ENCODE measurements at regions not wholly inside any gene's neighbourhood (a gene's known extent, or its start where the extent isn't known, plus 50 kb on each side); places are given as distances from the start of the nearest gene placed in this dataset.
"Not testable (repeated sequence)": the region's sequence is repeated elsewhere in the genome, so short reads cannot be mapped to it uniquely, and the experiment has no call there.

DNA sequence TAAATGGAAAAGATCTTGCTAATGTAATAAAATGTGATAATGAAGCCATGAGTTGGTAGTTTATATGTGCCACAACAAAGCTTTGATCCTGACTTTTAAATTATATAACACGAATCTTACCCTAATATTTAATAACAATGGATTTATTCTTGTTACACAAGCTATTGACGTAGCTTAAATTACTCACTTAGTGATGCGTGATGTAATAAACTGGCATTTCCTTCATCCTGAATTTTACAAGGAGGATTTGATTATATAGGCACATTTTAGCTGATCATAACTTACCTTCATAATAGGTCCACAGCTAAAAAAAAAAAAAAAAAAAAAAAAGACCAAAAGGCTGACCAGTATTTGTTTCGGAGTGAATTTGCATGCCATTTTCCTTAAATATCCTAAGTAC is 76.2 kb upstream of the IVNS1ABP start:
- no peak for DNase-seq

DNA sequence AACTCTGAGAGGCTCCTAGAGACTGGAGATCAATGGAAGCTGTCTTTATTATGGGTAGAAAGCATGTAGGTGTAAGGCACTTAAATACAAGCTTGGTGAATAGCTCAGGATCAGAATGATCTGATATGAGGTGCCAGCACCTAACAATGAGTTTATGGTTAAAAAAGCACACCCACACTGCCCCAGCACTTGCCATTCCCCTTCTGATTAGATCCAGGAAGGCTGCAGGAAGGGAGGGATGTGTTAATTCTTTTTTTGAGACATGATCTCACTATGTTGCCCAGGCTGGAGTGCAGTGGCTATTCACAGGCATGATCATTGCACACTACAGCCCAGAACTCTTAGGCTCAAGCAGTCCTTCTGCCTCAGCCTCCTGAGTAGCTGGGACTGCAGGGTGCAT is 71.8 kb upstream of the IVNS1ABP start:
- no peak for DNase-seq

DNA sequence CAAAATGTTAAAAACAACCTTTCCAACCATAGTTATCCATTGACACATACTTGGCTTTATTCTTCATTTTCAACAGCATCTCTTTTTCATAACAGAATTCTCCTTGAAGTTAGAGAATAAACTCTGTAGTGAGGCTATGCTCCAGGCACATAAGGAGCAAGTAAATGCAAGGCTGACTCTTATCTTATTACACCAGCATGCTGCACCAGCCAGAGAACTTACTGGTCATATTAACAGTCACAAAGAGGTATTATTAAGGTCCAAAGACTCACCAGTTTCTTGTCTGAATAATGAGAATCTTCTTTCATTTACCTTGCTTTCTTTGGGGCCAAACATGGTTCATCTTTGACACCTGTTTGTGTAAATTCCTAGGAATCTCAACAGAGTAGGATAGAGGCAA is 71.3 kb upstream of the IVNS1ABP start:
- no peak for DNase-seq

DNA sequence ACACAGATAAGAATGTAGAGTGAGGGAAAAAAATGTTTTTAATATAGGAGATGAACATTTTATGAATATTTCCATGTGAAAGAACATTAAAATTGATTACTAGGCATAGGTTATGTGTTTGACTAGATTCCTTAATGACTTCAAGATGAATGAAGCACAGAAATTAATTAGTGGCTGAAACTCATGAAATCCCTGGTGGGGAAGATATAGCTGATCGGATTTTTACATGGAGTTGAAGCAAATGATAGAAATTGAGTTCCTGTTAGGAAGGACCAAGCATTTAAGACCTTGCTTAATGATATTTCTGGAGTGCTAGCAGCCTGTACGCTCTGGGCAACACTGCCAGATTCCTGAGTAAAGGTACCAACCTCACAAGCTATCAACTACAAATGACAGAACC is 68.9 kb upstream of the IVNS1ABP start:
- DNase-seq: no peak

DNA sequence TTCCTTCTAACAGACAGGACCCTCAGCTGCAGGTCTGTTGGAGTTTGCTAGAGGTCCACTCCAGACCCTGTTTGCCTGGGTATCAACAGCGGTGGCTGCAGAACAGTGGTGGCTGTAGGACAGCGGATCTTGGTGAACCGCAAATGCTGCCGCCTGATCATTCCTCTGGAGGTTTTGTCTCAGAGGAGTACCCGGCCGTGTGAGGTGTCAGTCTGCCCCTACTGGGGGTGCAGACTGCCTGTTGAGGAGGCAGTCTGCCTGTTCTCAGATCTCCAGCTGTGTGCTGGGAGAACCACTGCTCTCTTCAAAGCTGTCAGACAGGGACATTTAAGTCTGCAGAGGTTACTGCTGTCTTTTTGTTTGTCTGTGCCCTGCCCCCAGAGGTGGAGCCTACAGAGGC is 66.8 kb upstream of the IVNS1ABP start:
- not testable (repeated sequence) for DNase-seq

DNA sequence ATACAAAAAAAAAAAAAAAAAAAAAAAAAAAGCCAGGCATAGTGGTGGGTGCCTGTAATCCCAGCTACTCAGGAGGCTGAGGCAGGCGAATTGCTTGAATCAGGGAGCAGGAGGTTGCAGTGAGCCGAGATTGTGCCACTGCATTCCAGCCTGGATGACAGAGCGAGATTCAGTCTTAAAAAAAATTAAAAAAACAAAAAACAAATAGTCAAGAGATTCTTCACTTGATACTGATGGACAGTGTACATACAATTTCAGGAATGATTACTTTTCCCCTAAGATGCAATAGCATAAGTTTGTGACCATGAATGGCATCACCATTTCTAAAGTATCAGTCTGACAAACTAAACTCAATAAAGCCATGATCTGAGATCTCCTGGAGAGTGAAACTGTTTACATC is 60.8 kb upstream of the IVNS1ABP start:
- DNase-seq: no peak

DNA sequence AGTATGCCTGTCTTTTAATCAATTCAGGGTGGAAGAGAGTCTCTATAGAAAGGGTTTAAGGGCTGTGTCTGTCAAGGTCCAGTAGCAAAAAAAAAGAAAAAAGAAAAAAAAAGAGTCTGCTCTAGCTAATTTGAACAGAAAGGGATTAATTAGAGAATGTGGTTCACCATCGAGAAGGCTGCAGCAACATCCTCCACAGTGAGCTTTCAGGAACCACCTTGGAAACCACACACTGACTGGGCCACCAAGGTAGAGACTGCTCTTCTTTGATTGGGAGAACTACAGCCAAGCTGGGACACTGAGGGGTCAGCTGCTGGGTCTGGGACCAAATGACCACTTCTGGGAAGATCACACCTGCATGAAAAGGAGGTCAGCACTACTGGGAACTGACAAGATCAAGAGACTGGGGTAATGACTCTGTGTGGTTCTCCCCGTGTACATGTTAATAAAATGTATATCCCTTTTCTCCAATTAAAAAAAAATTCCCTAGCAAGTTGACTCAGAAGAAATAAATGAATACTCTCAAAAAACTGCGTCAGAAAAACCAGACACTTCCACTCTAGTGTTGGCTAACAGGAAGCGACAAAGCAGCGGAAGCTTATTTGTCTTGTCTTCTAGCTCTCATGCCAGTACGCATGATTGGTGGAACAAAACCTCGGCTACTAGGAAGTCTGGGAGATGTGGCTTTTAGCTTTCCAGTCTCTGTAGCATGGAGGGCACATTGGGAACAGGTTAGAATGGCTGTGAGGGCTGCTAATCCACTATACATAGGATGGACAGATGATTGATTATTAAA is 60.0 kb upstream of the IVNS1ABP start:
- no peak for DNase-seq

DNA sequence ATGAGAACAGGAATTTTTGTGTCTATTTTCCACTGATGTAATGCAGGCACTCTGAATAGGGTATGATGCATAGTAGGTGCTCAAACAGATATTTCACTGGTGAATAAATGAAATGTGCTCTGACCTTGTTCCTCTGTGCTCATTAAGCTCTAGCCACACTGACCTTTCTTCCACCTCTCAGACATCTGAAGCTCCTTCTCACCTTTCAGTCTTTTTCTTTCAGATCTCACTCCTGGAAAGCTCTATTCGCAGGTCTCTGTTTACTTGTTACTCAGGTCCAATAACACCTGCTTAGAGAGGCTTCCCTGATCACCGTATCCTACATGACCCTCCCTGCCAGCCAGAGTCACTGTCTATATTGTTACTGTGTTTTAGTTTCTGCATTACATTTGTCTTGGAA is 59.2 kb upstream of the IVNS1ABP start:
- DNase-seq: no peak

DNA sequence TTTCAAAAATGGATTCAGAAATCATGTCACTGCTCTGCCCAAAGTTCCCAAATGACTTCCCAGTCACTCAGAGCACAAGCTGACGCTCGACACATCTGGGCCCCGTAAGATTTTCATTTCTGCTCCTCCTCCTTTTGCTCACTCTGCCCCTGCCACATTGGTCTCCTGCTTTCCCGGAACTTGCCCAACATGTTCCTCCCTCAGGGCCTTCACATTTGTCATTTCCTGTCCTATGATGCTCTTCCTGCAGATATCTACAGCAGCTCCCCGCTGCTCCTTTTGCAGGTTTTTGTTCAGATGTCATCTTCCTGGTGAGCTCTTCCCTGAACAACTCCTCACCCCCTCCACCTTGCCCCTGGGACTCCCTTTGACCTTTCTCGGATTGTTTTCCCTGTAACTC is 58.5 kb upstream of the IVNS1ABP start:
- DNase-seq: no peak

DNA sequence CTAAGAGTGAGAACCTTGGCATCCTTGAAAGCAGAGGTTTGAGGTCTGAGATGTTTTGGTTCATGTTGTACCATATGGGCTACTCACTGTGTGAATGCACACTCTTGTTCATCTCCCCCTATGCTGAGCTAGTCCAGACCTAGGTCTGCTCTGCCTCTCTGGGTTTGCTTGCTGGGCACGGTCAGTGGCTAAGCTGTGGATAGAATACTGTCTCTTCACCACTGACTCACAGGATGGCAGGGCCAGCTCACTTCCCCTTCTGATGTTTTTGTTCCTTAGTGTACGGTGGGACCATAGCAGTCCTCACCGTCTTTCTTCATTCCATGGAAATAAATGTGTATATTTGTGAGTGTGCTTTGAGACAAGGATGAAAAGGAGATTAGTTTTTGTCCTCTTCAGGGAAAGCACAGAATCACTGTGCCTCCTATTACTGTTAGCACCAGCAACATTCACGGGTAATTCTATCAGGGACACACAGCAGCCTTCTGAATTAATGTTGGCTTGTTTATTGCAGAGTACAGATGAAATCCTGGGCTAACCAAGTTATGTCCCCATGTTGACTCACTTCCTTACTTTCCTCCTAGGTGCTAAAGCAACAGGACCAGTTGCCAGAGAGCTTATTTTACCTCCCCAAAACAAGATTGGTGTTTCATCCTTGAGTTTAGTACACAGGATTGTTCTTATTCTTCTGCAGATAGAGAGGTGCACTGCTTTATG is 56.9 kb upstream of the IVNS1ABP start:
- DNase-seq: no peak

DNA sequence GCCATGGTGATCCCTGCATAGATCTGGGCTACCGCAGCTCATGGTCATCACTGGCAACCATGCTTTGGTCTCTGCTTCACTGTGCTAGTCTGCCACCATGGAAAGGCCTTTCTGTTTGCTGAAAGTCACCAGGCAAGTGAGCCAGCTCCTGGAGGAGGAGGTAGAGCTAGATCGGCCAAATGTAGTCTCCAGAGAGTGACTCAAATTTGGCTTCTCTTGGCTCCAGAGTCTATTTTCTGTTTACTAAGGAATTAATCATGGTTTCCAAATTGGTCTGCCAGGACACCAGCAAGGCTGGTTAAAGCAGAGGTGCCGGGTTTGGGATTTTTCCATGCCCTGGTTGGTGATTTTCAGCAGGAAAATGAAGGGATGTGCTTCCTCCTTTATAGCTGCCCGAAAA is 52.7 kb upstream of the IVNS1ABP start:
- DNase-seq: no peak

DNA sequence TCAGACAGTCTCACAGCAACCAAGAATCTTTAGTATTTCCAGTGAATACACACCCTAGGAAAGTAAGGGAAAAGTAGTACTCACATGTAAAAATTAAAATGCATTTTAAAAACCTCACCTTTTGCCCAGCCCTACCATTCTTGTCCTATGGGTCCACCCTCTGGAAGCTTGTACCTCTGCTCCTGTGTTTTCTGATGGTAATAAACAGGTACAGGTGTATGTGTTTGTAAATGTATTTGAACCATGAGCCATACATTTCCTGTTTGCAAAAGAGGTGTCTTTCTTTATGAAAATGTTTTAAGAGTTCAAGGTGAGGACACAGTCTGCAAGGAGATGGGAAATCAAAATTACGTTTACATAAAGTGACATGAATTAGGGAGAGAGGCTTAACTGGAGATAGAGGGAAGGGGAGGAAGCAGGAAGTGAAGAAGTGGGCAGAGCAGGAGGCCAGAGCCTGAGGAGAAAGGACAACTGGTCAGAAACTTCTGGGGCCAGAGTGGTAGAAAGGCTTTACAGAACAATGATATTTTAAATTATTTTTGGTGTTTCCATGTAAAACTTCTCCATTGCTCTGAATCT is 52.0 kb upstream of the IVNS1ABP start:
- no peak for DNase-seq

DNA sequence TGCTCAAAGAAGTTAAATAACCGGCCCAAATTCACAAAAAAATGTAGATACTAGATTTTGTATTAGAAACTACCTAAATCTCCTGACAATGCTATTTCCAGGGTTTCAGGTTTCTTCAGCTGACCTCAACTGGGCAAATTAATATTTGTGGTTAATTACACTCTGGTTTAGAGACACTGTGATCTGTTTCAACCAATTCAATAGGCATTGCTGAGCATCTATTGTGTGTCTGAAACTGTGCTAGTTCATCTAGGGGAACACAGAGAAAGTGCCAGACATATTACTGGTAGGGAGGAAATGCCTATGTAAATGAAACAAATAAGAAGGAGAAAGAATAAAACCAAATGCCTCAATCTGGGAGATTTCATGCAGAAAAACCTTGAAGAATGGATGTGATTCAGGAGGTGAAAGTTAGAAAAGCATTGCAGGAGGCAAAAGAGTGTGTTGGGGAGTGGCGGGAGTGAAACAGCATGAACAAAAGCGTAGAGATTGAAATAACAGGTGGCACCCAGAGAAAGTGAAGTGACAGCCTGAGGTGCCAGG is 51.3 kb upstream of the IVNS1ABP start:
- no peak for DNase-seq

DNA sequence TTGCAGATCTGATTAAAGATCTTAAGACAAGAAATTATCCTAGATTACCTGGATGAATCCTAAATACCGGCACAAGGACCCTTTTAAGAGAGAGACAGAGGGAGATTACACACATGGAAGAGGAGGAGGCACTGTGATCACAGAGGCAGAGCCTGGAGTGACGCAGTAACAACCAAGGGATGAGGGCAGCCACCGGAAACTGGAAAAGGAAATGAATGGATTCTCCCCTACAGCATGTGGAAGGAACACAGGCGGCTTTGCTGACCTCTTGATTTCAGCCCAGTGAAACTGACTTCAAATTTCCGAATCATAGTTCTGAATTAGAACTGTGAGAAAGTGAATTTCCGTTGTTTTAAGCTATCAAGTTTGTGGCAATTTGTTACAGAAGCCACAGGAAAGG is 50.2 kb upstream of the IVNS1ABP start:
- no peak for DNase-seq

All from stimulated activated CD8-positive, alpha-beta memory T cell treated with anti-CD3 and anti-CD28 coated beads, Interleukin-4, amount 100 ng/mL, for 48 hours (primary cell).